GM23248 (cell line): ENCODE measurements at regions not wholly inside any gene's neighbourhood (a gene's known extent, or its start where the extent isn't known, plus 50 kb on each side); places are given as distances from the start of the nearest gene placed in this dataset.

Source experiments
- EZH2 ChIP-seq: fragments of 200-600 bp; sonication (generic); IDR thresholded peaks from 2 replicates; pipeline ENCODE4 v1.6.1; 2018; ENCODE audit warnings: antibody characterized with exemption, mild to moderate bottlenecking; ENCODE audit not compliant: insufficient read depth, poor library complexity, severe bottlenecking
- EZH2phosphoT487 ChIP-seq: fragments of 200-600 bp; sonication (generic); IDR thresholded peaks from 2 replicates; pipeline ENCODE4 v1.6.1; 2018; ENCODE audit warnings: antibody characterized with exemption, moderate library complexity, mild to moderate bottlenecking, low read depth; ENCODE audit not compliant: insufficient read depth

DNA sequence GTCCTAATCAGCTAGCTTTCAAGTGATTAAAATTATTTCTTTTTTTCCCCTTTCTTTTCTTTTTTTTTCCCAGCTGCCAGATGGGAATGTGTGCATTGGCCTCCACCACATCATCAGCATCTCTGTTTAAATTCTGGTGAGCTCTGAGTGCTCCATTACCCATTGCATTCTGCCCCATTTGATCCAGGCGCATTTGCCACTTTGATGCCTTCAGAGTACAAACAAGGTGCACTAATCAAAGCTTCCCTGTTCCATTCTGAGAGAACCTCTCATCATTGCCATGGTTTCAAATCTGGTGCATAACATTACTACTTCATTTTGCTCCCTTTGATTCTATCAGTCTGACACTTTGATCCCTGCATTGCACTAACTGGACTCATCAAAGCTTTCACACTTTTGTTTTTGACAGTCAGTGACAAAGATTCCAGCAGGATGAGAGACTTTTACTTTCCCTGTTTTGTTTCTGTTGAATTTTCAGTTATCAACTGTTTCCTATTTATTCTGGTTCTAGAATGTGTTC lies 238.8 kb upstream of the PCDH10 start:
- TF ChIP-seq EZH2: no peak
- no peak for TF ChIP-seq EZH2phosphoT487
